GM10847 (cell line): ENCODE measurements at regions not wholly inside any gene's neighbourhood (a gene's known extent, or its start where the extent isn't known, plus 50 kb on each side); places are given as distances from the start of the nearest gene placed in this dataset.

Experiments used
- POLR2A ChIP-seq: IDR thresholded peaks from 2 replicates; pipeline ENCODE4 v1.6.1; 2011; ENCODE audit not compliant: insufficient read length; ENCODE audit errors: extremely low read depth

- TF ChIP-seq POLR2A, result no peak
Measured at GRCh38 chr9:129337336-129338140, 159.5 kb upstream of the IER5L start.

DNA sequence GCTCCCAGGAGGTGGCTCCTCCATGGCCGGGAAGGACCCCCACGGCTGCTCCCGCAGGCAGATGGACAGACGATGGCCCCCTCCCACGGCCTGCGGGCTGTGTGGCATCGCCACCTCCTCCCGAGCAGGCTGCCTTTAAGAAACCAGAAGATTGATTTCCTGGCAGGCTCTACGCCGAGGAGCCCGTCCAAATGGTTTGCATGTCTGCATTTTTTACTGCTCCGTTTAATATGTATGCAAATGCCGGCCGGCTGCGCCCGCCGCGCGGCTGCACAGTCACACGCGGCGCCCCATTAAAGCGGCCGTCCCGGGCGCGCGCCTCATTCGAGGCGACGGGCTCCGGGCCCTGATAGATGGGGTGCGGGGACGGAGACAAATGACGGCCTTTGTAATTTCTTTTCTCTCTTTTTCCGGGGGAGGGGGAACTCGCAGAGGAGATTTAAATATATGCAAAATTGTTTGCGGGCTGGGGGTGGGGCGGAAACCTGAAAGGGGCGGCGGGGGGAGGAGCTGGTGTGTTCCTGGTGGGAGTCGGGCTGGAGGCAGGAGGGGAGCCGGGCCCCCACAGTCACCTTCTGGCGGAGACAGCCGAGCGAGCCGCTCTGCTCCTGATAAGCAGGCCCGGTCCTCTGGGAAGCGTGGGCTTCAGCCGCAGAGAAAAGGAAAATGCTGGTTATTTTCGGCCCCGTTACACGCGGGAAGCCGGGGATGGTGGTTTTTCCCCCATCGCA is 158.7 kb upstream of the IER5L start:
- TF ChIP-seq POLR2A, result no peak

DNA sequence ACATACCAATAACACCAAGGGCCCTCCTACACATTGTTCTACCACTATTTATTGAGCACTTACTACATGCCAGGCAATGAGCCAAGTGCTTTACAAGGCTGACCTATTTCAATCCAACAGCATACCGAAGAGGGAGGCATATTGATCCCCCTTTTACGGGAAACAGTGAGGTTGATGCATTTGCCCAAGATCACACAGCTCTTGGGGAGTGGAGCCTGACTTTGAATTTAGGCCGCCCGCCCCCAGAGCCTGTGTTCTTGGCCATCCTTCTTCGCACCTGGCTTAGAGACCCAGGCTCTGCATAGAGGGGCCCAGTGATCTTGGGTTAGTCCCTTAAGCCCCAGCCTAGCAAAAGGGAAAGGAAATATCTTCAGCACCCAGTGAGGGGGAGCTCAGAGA is 158.1 kb upstream of the IER5L start:
- no peak for TF ChIP-seq POLR2A

GRCh38 chr9:129335464-129336129 is 157.5 kb upstream of the IER5L start:
- TF ChIP-seq POLR2A, result no peak

DNA sequence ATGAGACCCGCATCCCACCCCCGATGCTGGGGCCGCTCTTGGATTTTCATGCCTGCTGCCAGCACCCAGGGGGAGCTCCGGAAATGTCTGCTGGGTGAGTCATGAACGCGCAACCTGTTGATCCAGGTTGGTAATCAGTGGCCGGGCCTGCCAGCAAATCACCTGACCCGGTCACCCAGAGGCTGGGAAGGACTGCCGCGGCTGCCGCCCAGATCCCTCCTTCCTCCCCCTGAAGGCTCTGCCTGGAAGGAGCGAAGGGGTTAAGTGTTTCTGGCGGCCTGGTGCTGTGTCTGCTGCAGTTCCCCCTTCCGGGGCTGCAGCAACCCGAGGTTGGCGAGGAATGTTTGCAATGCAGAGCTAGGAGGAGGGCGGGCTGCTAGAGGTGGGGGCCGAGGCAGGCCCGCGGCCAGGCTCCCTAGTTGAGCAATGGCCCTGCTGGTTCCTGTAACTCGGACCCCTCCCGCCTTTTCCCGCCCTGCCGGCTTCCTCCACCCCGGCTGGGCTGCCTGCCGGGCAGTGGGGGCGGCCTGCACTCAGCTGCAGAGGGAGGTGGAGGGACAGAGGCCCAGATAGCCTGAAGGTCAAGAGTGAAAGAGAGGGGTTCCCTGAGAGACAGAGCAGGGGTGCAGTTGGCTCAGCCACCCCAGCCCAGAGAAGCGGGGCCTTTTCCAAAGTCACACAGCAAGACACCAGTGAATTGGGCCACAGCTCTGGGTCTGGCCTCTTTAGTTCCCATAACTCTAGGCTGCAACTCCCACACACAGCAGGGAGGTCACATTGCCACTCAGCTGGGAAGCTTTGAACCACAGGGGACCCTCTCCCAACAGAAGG is 156.3 kb upstream of the IER5L start:
- no peak for TF ChIP-seq POLR2A

- TF ChIP-seq POLR2A, result no peak
Measured at GRCh38 chr9:129333617-129334104, 155.6 kb upstream of the IER5L start.

DNA sequence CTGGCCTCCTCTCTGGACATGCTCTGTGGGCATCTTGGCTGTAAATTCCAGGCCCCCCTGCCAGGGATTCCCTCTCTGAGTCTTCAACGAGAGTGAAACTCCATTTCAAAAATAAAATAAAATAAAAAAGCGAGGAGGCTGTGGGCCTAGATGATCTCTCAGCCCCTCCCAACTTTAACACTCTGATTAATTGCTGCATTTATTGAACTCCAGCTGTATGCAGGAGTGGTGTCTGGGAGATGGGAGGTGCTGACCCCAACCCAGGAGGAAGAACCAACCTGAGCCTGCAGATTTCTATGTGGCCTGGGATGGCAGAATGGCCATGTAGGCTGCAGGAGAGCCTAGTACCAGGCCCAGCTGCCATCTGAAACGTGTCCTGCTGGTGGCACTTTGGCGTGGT is 154.5 kb upstream of the IER5L start:
- no peak for TF ChIP-seq POLR2A

- no peak for TF ChIP-seq POLR2A
Measured at GRCh38 chr9:129331772-129332500, 153.9 kb upstream of the IER5L start.

GRCh38 chr9:129331493-129331765 is 153.4 kb upstream of the IER5L start:
- no peak for TF ChIP-seq POLR2A

DNA sequence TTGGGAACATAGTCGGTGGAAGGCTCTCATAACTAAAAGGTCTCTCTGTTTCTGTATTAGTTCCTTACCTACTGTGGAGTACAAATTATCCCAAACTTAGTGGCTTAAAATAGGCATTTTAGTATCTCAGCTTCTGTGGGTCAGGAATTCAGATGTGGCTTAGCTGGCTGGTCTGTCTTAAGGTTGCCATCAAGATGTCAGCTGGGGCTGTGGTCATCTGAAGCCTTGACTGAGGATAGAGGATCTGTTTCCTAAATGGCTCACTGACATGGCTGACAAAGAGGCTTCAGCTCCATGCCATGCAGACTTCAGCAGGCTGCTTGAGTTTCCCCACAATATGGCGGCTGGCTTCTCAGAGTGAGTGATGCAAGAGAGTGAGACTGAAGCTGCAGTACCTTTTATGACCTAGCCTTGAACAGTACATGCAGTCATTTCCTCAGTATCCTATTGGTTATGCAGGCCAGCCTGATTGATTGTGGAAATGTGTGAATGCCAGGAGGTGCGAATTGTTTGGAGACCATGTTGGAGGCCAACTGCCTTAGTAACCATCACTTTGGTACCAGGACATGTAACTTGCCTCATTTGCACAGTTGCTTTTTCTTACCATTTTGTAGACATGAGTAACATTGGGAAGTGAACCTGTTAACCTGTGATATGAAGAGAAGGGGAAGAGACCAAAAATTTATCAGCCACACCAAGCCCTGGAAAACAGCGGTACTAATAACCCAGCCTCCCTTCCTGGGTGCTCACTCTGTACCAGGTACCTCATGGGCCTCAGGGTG is 152.8 kb upstream of the IER5L start:
- no peak for TF ChIP-seq POLR2A

DNA sequence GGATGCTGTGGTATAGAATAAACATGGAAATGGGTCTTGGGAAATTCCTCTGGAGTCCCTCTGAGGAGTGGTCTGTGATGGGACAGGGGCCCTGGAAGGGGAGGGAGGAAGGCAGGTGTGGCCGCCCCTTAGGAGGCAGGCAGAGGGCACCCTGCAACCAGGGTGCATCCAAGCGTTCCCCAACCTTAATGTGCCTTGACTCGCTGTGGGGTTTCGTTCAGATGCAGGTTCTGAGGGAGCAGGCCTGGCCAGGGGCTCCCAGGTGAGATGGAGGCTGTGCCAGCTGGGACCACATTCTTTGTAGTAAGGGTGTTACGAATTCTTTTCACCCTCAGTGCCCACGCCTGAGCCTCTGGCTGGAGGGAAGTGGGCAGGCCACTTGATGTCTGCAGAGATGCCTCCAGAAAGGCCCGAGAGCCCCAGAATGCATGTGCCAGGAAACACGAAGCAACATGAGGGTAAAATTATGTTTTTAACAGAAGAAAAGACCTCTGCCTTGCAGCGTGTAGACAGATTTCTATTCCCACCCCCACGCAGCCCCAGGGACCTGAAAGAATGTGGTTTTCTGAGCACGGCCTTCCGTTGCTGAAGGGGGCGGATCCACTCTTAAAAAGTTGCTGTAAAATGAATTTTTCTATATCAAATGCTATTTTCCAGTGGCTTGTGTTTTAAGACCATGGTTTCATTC is 150.4 kb upstream of the IER5L start:
- no peak for TF ChIP-seq POLR2A

- no peak for TF ChIP-seq POLR2A
Measured at GRCh38 chr9:129327552-129328328, 149.7 kb upstream of the IER5L start.
